Ovary (tissue), 7 donors: ENCODE measurements at regions not wholly inside any gene's neighbourhood (a gene's known extent, or its start where the extent isn't known, plus 50 kb on each side); places are given as distances from the start of the nearest gene placed in this dataset.

Experiments
- DNase-seq, 5 donors: peaks; one replicate each; pipeline ENCODE4 v3.0.0-alpha.2; 2019 to 2020
- H3K27ac ChIP-seq, 2 donors: fragments of 200-600 bp; one replicate each; pipeline versions ENCODE4 v1.5.1 to v1.8.0; 2019 to 2022
- H3K27me3 ChIP-seq: fragments of 200-600 bp; one replicate; pipeline ENCODE4 v1.8.0; 2022
- H3K36me3 ChIP-seq: fragments of 200-600 bp; sonication (generic); one replicate; pipeline ENCODE4 v1.5.1; 2019
- H3K4me1 ChIP-seq: one replicate; pipeline ENCODE4 v1.8.1; 2013; ENCODE audit warnings: mild to moderate bottlenecking, moderate library complexity; ENCODE audit not compliant: insufficient read depth
- H3K4me3 ChIP-seq: fragments of 200-600 bp; sonication (generic); one replicate; pipeline ENCODE4 v1.5.1; 2017
- H3K9me3 ChIP-seq, 2 donors: fragments of 200-600 bp in 1 of 2; sonication (generic) in 1 of 2; one replicate each; pipeline versions ENCODE4 v1.5.1 to v1.8.1; 2013 to 2019; ENCODE audit warnings: mild to moderate bottlenecking in 1 of 2, moderate library complexity in 1 of 2
- EP300 ChIP-seq: sonication (generic); formaldehyde crosslinking; IDR thresholded peaks from one replicate; pipeline ENCODE4 v1.6.1; 2017; ENCODE audit warnings: antibody characterized with exemption
- POLR2A ChIP-seq: fragments of 450-650 bp; IDR thresholded peaks from one replicate; pipeline ENCODE4 v1.6.1; 2017; ENCODE audit warnings: antibody characterized with exemption, mild to moderate bottlenecking, moderate library complexity
- WGBS, 3 donors: extraction: QIAGEN DNeasy Blood & Tissue Kit in 1 of 3; methylation state at CpG; one replicate each; pipeline versions ENCODE4 v1.1.5 to v1.1.7; 2013 to 2017; 5-methylcytosine and 5-hydroxymethylcytosine counted together
- intact Hi-C, 4 donors: fragments of 100-400 bp; cut with DNase I; formaldehyde crosslinking; loops; one replicate each; pipeline versions ENCODE4 v1.11.0 to v1.15.1; 2022 to 2023
- TF ChIP-seq, protein P1 (sequence below), 3 donors: fragments of 450-650 bp in 2 of 3; fragments of 200-600 bp in 1 of 3; IDR thresholded peaks; one replicate each; pipeline versions ENCODE4 v1.5.1 to v1.8.0; 2016 to 2022; ENCODE audit warnings: antibody characterized with exemption in 3 of 3, mild to moderate bottlenecking in 1 of 3
- donor health status: DM: no; HTN: no; CAD: no; lungs with moderate emphysema.
- donor health status: DM: no; HTN: no; CAD: no.
- donor health status: Bipolar disorder and iron deficiency.
- donor health status: DM: no; HTN: no; CAD: no.
- donor health status: DM: yes; HTN: yes; CAD: no.

DNA sequence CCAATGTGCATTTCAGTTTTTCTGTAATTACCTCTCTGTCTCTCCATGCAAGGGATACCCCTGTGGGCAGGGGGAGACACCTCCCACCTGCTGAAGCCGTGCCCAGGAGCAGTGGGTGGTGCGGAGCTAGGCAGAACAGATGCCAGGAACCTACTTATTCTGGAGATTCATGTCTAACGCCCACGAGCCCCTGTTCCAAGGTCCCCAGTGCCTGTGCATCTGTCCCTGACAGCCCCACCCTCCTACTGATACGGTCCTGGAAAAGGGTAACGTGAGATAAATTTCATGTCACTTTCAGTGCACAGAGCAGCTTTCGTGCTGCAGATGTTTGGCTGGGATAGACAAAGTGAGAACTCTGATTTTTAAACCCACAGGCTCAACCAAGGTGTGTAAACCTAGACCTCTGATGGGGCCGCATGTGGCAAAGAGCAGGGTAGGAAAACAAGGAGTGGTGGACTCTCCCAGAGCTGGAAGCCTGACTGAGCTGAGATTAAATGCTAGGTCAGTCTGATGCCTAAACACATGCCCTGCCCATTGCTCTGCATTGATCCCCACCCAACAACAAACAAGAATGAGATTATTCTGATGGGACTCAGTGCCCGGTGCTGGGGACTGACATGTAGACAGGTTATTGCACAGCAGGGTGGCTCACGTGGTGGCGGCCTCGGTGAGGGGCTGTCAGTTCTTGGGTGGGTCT lies 123.6 kb upstream of the GDF10 start:
- DNase-seq, result no peak
- intact Hi-C loops, result no loop called here
- TF ChIP-seq, protein P1, sequence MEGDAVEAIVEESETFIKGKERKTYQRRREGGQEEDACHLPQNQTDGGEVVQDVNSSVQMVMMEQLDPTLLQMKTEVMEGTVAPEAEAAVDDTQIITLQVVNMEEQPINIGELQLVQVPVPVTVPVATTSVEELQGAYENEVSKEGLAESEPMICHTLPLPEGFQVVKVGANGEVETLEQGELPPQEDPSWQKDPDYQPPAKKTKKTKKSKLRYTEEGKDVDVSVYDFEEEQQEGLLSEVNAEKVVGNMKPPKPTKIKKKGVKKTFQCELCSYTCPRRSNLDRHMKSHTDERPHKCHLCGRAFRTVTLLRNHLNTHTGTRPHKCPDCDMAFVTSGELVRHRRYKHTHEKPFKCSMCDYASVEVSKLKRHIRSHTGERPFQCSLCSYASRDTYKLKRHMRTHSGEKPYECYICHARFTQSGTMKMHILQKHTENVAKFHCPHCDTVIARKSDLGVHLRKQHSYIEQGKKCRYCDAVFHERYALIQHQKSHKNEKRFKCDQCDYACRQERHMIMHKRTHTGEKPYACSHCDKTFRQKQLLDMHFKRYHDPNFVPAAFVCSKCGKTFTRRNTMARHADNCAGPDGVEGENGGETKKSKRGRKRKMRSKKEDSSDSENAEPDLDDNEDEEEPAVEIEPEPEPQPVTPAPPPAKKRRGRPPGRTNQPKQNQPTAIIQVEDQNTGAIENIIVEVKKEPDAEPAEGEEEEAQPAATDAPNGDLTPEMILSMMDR (IDR thresholded peaks at IDR 0.05), result no peak
- TF ChIP-seq EP300 (no peak), POLR2A (no peak)

DNA sequence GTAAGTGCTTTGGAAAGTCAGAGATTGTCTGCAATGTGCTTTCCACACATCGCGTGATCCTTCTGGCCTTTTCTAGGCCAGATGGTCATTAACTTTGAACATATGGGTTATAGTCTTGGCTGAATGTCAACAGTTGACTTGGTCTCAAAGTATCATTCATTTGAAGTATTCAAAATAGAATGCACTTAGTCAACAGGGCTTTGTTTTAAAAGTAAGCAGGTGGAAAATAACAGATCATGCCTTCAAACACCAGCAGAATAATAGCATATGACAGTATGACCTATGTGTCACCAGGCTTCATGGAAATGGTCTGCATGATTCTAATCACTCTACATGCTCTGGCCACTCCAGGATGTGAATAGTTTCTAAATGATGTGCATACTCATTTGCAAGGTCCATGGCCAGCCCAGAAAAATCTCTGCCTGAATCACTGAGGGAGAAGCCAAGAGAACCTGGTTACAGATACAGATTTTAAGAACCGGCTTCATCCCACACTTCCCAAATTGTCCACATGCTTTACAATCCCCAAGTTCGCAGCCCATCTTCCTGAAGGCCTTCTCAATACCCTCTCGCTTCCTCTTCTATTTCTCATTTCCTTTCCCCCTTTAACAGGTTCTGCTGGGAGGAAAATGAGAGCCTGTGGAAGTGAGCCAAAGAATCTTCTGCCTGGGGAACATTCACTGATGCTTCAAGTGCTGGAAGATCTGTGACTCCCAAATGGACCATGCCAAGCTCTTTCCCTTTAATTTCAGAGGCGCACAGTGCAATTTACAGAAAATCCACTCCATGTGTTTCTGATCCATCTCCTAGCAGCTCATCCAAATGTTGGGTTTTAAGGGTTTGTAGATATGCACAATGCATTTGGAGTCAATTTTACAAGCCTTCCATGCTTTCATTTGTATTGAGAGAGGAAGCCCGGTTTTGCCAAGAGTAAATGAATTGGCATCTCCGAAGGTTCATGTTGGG lies 122.8 kb upstream of the GDF10 start:
- H3K36me3 ChIP-seq, result no peaks in the 10 kb centered on the region
- no peak for DNase-seq
- TF ChIP-seq POLR2A (no peak), EP300 (no peak)
- TF ChIP-seq, protein P1 (IDR thresholded peaks at IDR 0.05), result no peak
- no peak overlapping the region for H3K27ac ChIP-seq
- intact Hi-C loops, result no loop called here
- H3K4me1 ChIP-seq, result no peaks in the 10 kb centered on the region
- H3K9me3 ChIP-seq, result no peaks in the 10 kb centered on the region
- H3K27me3 ChIP-seq, result no peaks in the 10 kb centered on the region
- WGBS, 3 donors, result 79 to 87% (median 83%) methylated on average over 8 of the region's 8 CpGs
- no peak overlapping the region for H3K4me3 ChIP-seq

More for the DNA sequence above, 123.6 kb upstream of the GDF10 start:
- Histone ChIP-seq H3K4me1 (no peaks in the 10 kb centered on the region), H3K9me3 (no peaks in the 10 kb centered on the region), H3K27ac (no peak overlapping the region), H3K27me3 (no peaks in the 10 kb centered on the region), H3K4me3 (no peak overlapping the region), H3K36me3 (no peaks in the 10 kb centered on the region)
- WGBS, 3 donors, result 60 to 73% (median 64%) methylated on average over 12 of the region's 12 CpGs

DNA sequence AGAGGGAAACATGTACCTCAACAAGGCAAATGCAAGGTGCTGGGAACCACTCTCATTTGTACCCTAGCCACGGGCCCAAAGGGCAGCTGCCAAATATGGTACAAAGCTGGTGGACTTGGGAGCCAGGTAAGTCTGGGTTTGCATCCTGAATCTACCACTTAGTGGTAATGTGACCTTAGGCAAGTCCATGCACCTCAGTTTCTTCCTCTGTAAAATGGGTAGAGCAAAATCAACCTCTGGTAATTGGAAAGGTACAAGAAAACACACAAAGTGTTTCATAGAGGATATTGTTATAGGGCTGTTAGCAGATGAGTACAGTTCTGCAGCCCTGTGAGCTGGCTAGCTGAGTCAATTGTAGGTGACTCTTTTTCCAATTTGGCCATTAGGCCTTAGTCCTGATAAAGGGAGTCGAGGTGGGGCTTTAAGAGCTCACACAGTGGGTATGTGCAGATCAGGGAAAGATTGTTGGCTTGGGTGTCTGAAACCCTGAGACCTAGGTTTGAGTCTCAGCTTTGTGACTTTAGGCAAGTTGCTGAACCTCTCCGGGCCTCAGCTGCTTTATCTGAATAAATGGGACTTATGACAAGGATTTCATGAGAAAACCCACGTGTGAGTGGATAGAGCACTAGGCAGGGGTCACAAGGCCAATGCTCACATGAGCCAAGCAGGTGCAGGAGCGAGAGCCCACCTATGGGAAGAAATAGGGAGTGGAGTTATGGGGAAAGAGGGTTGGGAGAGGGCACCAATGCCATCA lies 121.3 kb upstream of the GDF10 start:
- Histone ChIP-seq H3K4me3 (no peak overlapping the region), H3K4me1 (no peaks in the 10 kb centered on the region), H3K36me3 (no peaks in the 10 kb centered on the region), H3K27me3 (no peaks in the 10 kb centered on the region), H3K9me3 (no peaks in the 10 kb centered on the region), H3K27ac (no peak overlapping the region)
- DNase-seq, result no peak
- WGBS, 3 donors, result 82 to 84% (median 83%) methylated on average over 5 of the region's 5 CpGs
- intact Hi-C loops, result no loop called here
- TF ChIP-seq POLR2A (no peak), EP300 (no peak)
- TF ChIP-seq, protein P1 (IDR thresholded peaks at IDR 0.05), result no peak

GRCh38 chr10:47179291-47179647 lies 120.7 kb upstream of the GDF10 start:
- TF ChIP-seq POLR2A (no peak), EP300 (no peak)
- TF ChIP-seq, protein P1 (IDR thresholded peaks at IDR 0.05), result no peak
- no peak overlapping the region for H3K27ac ChIP-seq
- no peak for DNase-seq
- no peaks in the 10 kb centered on the region for H3K27me3 ChIP-seq
- 90 to 98% (median 96%) methylated on average over 1 of the region's 1 CpG for WGBS, 3 donors
- H3K9me3 ChIP-seq, result no peaks in the 10 kb centered on the region
- no peaks in the 10 kb centered on the region for H3K36me3 ChIP-seq
- intact Hi-C loops, result no loop called here
- H3K4me1 ChIP-seq, result no peaks in the 10 kb centered on the region
- no peak overlapping the region for H3K4me3 ChIP-seq
